Naive thymus-derived CD4-positive, alpha-beta T cell (primary cell): ENCODE measurements at regions not wholly inside any gene's neighbourhood (a gene's known extent, or its start where the extent isn't known, plus 50 kb on each side); places are given as distances from the start of the nearest gene placed in this dataset.

Experiments
- ATAC-seq: fragments of 150-1000 bp; cut with Tn5 transposase; 2 replicates; pipeline ENCODE4 v1.10.0; 2021; ENCODE audit warnings: mild to moderate bottlenecking, moderate library complexity
- CTCF ChIA-PET: fragments of 350-600 bp; sonication (Branson Sonifier 250); formaldehyde crosslinking; loops from one replicate; lab custom pipeline; 2021; ENCODE audit warnings: antibody characterized with exemption; lab: Charles Lee
- POLR2A ChIA-PET: fragments of 350-600 bp; sonication (Branson Sonifier 250); formaldehyde crosslinking; loops from one replicate; lab custom pipeline; 2021; ENCODE audit warnings: antibody characterized with exemption, inconsistent platforms; lab: Charles Lee
- DNase-seq, 9 donors: peaks; one replicate each; pipeline versions ENCODE4 v3.0.0 to v3.0.0-alpha.2; 2020 to 2022; ENCODE audit warnings: mixed read lengths in 1 of 9
- H3K27ac ChIP-seq: one replicate; pipeline ENCODE4 v1.7.0; 2013; ENCODE audit warnings: mild to moderate bottlenecking, low read depth, low read length, moderate library complexity
- H3K27me3 ChIP-seq, 2 donors: one replicate each; pipeline ENCODE4 v1.7.0; 2013; ENCODE audit warnings: low read length in 2 of 2, mild to moderate bottlenecking in 2 of 2, moderate library complexity in 2 of 2; ENCODE audit not compliant: control insufficient read depth in 2 of 2, insufficient read depth in 2 of 2
- H3K36me3 ChIP-seq, 3 experiments: 1 replicate in 2 of 3; 2 replicates in 1 of 3; pipeline ENCODE4 v1.7.0; 2013; ENCODE audit warnings: low read length in 3 of 3, mild to moderate bottlenecking in 3 of 3, moderate library complexity in 1 of 3; ENCODE audit not compliant: insufficient read depth in 3 of 3, control insufficient read depth in 2 of 3
- H3K4me1 ChIP-seq, 2 donors: one replicate each; pipeline ENCODE4 v1.7.0; 2013; ENCODE audit warnings: low read length in 2 of 2, mild to moderate bottlenecking in 2 of 2, moderate library complexity in 1 of 2; ENCODE audit not compliant: control insufficient read depth in 2 of 2, insufficient read depth in 2 of 2
- H3K4me3 ChIP-seq: 2 replicates; pipeline ENCODE4 v1.7.0; 2013; ENCODE audit warnings: mild to moderate bottlenecking, low read length
- H3K9me3 ChIP-seq, 3 experiments: 1 replicate in 2 of 3; 2 replicates in 1 of 3; pipeline ENCODE4 v1.7.0; 2013; ENCODE audit warnings: low read length in 3 of 3; ENCODE audit not compliant: control insufficient read depth in 2 of 3
- H3K27ac Mint-ChIP-seq, 9 donors: one replicate each; pipeline ENCODE4 v1.8.0; 2020 to 2022; ENCODE audit warnings: mixed read lengths in 9 of 9, mild to moderate bottlenecking in 8 of 9, moderate library complexity in 5 of 9, inconsistent platforms in 2 of 9
- H3K27me3 Mint-ChIP-seq, 5 donors: one replicate each; pipeline ENCODE4 v1.8.0; 2021 to 2022; ENCODE audit warnings: mixed read lengths in 5 of 5, mild to moderate bottlenecking in 1 of 5
- H3K36me3 Mint-ChIP-seq, 5 donors: one replicate each; pipeline ENCODE4 v1.8.0; 2020 to 2022; ENCODE audit warnings: mixed read lengths in 5 of 5, mild to moderate bottlenecking in 3 of 5, inconsistent platforms in 1 of 5
- H3K4me1 Mint-ChIP-seq, 7 donors: one replicate each; pipeline ENCODE4 v1.8.0; 2020 to 2022; ENCODE audit warnings: mixed read lengths in 7 of 7, mild to moderate bottlenecking in 3 of 7, inconsistent platforms in 1 of 7
- H3K4me3 Mint-ChIP-seq, 10 donors: one replicate each; pipeline ENCODE4 v1.8.0; 2020 to 2022; ENCODE audit warnings: mild to moderate bottlenecking in 10 of 10, mixed read lengths in 10 of 10, moderate library complexity in 6 of 10, inconsistent platforms in 2 of 10
- H3K9me3 Mint-ChIP-seq, 11 donors: one replicate each; pipeline ENCODE4 v1.8.0; 2020 to 2022; ENCODE audit warnings: mixed read lengths in 11 of 11, mild to moderate bottlenecking in 4 of 11, inconsistent platforms in 1 of 11, moderate library complexity in 1 of 11
- intact Hi-C, 2 donors: fragments of 100-400 bp; cut with micrococcal nuclease; formaldehyde crosslinking; loops; one replicate each; pipeline ENCODE4 v1.15.1; 2023

DNA sequence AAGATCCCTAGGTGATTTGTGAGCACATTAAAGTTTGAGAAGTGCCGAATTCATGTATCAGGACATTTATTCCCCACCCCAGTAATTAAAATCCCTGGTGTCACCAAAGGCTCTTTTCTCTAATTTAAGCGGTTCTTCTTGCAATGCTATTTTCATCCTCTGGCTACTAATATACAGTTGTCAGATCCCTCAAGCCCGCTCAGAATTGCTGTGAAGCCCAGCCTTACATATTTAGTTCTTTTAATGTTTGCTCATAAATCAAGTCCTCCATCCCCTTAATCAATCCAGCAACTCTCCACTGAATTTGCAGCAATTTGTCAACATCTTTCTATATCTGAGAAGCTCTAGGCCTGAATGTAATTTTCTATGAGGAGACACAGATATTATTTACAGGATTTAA, 437.9 kb downstream of the PIK3C3 start:
- no peak overlapping the region for H3K27ac ChIP-seq
- no peaks in the 10 kb centered on the region for H3K9me3 ChIP-seq
- H3K4me3 ChIP-seq = no peak overlapping the region
- H3K4me3 Mint-ChIP-seq = no peak overlapping the region
- ChIA-PET CTCF (no interaction called here), POLR2A (no interaction called here)
- intact Hi-C loops = no loop called here
- H3K4me1 ChIP-seq = no peaks in the 10 kb centered on the region
- peaks cover 0 to 6% (median 0%) of the 10 kb centered on the region in 11 donors for H3K9me3 Mint-ChIP-seq
- no peaks in the 10 kb centered on the region for H3K27me3 ChIP-seq
- DNase-seq (no peak), ATAC-seq (no peak)
- no peaks in the 10 kb centered on the region for H3K36me3 Mint-ChIP-seq
- H3K4me1 Mint-ChIP-seq = no peaks in the 10 kb centered on the region
- H3K36me3 ChIP-seq = no peaks in the 10 kb centered on the region
- no peaks in the 10 kb centered on the region for H3K27me3 Mint-ChIP-seq
- no peak overlapping the region for H3K27ac Mint-ChIP-seq

DNA sequence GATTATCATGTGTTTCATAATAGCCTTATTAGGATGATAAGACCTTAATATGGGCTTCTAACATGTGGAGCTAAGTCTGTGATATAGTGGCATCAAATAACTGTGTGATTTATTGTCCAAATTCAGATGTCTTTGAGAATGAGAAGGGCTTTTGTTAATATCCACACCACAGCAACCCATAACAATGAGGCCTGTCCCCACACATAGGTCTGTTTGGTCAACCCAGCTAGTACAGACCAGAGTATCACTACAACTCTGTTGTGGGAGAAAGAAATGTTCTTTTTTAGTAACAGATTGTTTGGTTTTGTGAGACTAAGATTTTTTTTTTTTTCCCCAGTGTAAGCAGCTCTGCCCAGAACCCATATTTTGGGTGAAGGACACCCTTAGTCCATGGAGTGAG, 439.2 kb downstream of the PIK3C3 start:
- Mint-ChIP-seq H3K9me3 (no peaks in the 10 kb centered on the region), H3K27me3 (no peaks in the 10 kb centered on the region), H3K27ac (no peak overlapping the region), H3K4me3 (no peak overlapping the region), H3K4me1 (no peaks in the 10 kb centered on the region), H3K36me3 (no peaks in the 10 kb centered on the region)
- no peak for DNase-seq
- intact Hi-C loops = no loop called here
- no peak for ATAC-seq
- H3K4me1 ChIP-seq = no peaks in the 10 kb centered on the region
- H3K27me3 ChIP-seq = no peaks in the 10 kb centered on the region
- no peak overlapping the region for H3K27ac ChIP-seq
- ChIA-PET CTCF (interaction anchor here (0.7 kb wide), 1 partner anchor 34 kb away, joined by 4 read pairs; no protein-coding TSS in a partner anchor), POLR2A (no interaction called here)
- no peak overlapping the region for H3K4me3 ChIP-seq
- H3K9me3 ChIP-seq = no peaks in the 10 kb centered on the region
- H3K36me3 ChIP-seq = no peaks in the 10 kb centered on the region

DNA sequence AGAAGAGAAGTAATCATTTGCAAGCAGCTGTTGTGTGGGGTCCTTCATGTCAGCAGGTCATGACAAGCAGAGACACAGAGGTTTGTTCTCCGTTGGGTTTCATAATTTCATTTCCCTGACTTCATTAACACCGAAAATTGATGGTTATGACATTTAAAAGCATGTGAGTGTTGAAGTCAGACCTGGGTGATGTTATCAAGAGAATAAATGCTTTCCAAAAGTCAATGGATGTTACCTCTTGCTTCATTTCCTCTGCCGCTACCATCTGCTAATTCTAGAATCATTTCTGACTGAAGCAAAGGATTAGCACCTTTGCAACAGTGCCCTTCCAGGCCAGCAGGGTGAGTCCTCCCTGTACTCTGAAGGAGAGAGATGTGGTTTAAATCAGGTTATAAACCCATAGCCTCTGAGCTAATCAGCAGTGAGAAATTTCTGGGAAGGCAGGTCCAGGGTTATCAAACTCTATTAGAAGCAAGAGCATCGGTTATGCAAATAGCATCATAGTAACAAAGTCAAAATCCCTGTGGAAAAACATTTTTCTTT, 446.2 kb downstream of the PIK3C3 start:
- Mint-ChIP-seq H3K27ac (no peak overlapping the region), H3K36me3 (no peaks in the 10 kb centered on the region), H3K27me3 (peaks cover 0 to 4% (median 0%) of the 10 kb centered on the region in 5 donors), H3K4me1 (no peaks in the 10 kb centered on the region), H3K9me3 (peaks cover 0 to 7% (median 0%) of the 10 kb centered on the region in 11 donors), H3K4me3 (no peak overlapping the region)
- intact Hi-C loops = no loop called here
- H3K27ac ChIP-seq = no peak overlapping the region
- no peaks in the 10 kb centered on the region for H3K27me3 ChIP-seq
- DNase-seq (no peak), ATAC-seq (no peak)
- no peaks in the 10 kb centered on the region for H3K9me3 ChIP-seq
- ChIA-PET POLR2A (no interaction called here), CTCF (no interaction called here)
- H3K4me3 ChIP-seq = no peak overlapping the region
- H3K36me3 ChIP-seq = no peaks in the 10 kb centered on the region
- no peaks in the 10 kb centered on the region for H3K4me1 ChIP-seq

DNA sequence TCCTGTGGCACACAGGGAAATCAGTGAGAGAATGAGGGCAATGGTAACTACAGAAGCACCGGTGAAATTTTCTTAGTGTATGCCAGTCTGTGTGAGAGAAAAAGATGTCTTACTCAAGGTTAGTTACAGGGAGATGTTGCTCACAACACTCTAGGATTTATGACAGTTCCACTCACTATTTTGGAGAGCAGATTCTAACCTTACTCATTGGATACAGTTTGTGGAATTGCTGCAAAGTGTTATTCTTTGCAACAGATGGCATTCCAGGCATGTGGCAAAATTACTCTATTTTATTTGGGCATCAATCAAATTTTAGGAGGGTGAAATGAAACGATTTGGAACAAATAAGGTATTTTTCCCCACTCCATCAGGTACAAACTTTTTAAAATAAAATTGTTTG, 449.1 kb downstream of the PIK3C3 start:
- H3K27ac Mint-ChIP-seq = no peak overlapping the region
- no peak overlapping the region for H3K4me3 Mint-ChIP-seq
- no peak overlapping the region for H3K4me3 ChIP-seq
- peaks cover 0 to 17% (median 6%) of the 10 kb centered on the region in 11 donors for H3K9me3 Mint-ChIP-seq
- H3K27ac ChIP-seq = no peak overlapping the region
- no peaks in the 10 kb centered on the region for H3K36me3 Mint-ChIP-seq
- POLR2A ChIA-PET = no interaction called here
- no peaks in the 10 kb centered on the region for H3K4me1 ChIP-seq
- no peaks in the 10 kb centered on the region for H3K27me3 ChIP-seq
- H3K36me3 ChIP-seq = no peaks in the 10 kb centered on the region
- CTCF ChIA-PET = no interaction called here
- intact Hi-C loops = no loop called here
- H3K9me3 ChIP-seq = no peaks in the 10 kb centered on the region
- DNase-seq (no peak), ATAC-seq (no peak)
- peaks cover 0 to 4% (median 0%) of the 10 kb centered on the region in 5 donors for H3K27me3 Mint-ChIP-seq
- H3K4me1 Mint-ChIP-seq = no peaks in the 10 kb centered on the region

DNA sequence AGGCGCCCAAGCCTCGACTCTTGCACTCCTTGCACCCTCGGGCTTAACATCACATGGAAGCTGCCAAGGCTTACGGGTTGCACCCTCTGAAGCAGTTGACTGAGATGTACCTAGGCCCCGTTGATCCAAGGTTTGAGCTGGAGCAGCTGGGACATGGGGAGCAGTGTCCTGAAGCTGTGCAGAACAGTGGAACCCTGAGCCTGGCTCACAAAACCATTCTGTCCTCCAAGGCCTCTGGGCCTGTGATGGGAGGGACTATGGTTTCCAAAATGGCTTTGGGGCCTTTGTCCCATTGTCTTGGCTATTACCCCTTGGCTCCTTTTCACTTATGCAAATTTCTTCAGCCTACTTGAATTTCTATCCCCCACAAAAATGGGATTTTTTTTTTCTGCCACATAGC, 454.0 kb downstream of the PIK3C3 start:
- intact Hi-C loops = no loop called here
- no peak overlapping the region for H3K27ac ChIP-seq
- no peak overlapping the region for H3K27ac Mint-ChIP-seq
- no peaks in the 10 kb centered on the region for H3K4me1 Mint-ChIP-seq
- ChIA-PET POLR2A (no interaction called here), CTCF (no interaction called here)
- no peaks in the 10 kb centered on the region for H3K36me3 Mint-ChIP-seq
- H3K9me3 Mint-ChIP-seq = peaks cover 2 to 25% (median 20%) of the 10 kb centered on the region in 11 donors
- H3K4me1 ChIP-seq = no peaks in the 10 kb centered on the region
- no peak overlapping the region for H3K4me3 Mint-ChIP-seq
- no peaks in the 10 kb centered on the region for H3K27me3 Mint-ChIP-seq
- no peak for ATAC-seq
- H3K36me3 ChIP-seq = no peaks in the 10 kb centered on the region
- no peaks in the 10 kb centered on the region for H3K27me3 ChIP-seq
- no peak overlapping the region for H3K4me3 ChIP-seq
- no peak for DNase-seq
- H3K9me3 ChIP-seq = peaks cover 0 to 6% (median 0%) of the 10 kb centered on the region in 3 experiments

DNA sequence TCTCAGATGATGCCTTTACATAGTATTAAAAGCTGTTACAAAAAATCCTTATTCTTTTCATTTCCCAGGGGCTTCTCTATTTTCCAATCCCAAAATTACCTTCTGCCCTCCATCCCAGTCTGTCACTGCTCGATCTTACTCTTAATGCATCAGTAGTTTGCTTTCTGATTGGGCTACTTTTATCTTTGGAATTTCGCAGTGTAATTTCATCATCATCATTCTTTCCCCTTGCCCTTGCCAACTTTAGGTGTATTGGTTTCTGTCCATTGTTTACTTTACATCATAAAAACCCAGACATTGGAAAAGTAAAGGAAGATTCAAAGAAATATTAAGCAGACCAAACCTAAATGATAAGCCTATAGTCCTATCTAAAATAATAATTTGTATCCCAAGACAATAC, 457.2 kb downstream of the PIK3C3 start:
- Histone ChIP-seq H3K4me1 (no peaks in the 10 kb centered on the region), H3K27ac (no peak overlapping the region), H3K9me3 (peaks cover 0 to 6% (median 0%) of the 10 kb centered on the region in 3 experiments), H3K36me3 (no peaks in the 10 kb centered on the region), H3K4me3 (no peak overlapping the region), H3K27me3 (no peaks in the 10 kb centered on the region)
- H3K27ac Mint-ChIP-seq = no peak overlapping the region
- intact Hi-C loops = no loop called here
- ATAC-seq = no peak
- H3K9me3 Mint-ChIP-seq = peaks cover 2 to 27% (median 17%) of the 10 kb centered on the region in 11 donors
- no peaks in the 10 kb centered on the region for H3K27me3 Mint-ChIP-seq
- no peaks in the 10 kb centered on the region for H3K4me1 Mint-ChIP-seq
- H3K36me3 Mint-ChIP-seq = no peaks in the 10 kb centered on the region
- no peak for DNase-seq
- CTCF ChIA-PET = no interaction called here
- POLR2A ChIA-PET = no interaction called here
- H3K4me3 Mint-ChIP-seq = no peak overlapping the region

DNA sequence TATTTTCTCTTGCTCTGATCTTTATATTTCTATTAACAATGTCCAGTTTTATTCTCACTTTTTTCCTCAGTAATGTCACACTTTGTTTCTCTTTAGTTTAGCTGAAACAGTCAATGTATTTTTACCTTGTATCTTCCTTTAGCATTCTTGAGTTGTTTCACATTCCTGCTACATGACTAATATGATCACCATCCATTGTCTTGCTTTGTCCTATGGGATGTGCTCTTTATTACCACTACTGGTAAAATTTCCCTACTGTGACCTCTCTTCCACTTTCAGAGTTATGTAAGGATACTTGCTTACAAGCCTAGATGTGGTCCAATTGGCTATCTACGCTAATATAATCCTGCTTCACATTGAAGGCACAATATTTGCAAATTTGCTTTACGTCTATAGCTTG, 457.9 kb downstream of the PIK3C3 start:
- CTCF ChIA-PET = no interaction called here
- intact Hi-C loops = no loop called here

More for the DNA sequence above, 457.9 kb downstream of the PIK3C3 start:
- Mint-ChIP-seq H3K4me3 (no peak overlapping the region), H3K36me3 (no peaks in the 10 kb centered on the region), H3K9me3 (peaks cover 4 to 27% (median 16%) of the 10 kb centered on the region in 11 donors), H3K4me1 (no peaks in the 10 kb centered on the region), H3K27me3 (no peaks in the 10 kb centered on the region), H3K27ac (no peak overlapping the region)
- Histone ChIP-seq H3K9me3 (peaks cover 0 to 6% (median 0%) of the 10 kb centered on the region in 3 experiments), H3K4me1 (no peaks in the 10 kb centered on the region), H3K4me3 (no peak overlapping the region), H3K27me3 (no peaks in the 10 kb centered on the region), H3K36me3 (no peaks in the 10 kb centered on the region), H3K27ac (no peak overlapping the region)
- no peak for ATAC-seq
- POLR2A ChIA-PET = no interaction called here
- no peak for DNase-seq
